HepG2 (cell line): ENCODE measurements at regions not wholly inside any gene's neighbourhood (a gene's known extent, or its start where the extent isn't known, plus 50 kb on each side); places are given as distances from the start of the nearest gene placed in this dataset.

Experiments
- ATAC-seq: fragments of 200-7000 bp; cut with Tn5 transposase; 3 replicates; pipeline ENCODE4 v1.9.1; 2020; ENCODE audit warnings: mild to moderate bottlenecking, moderate library complexity
- BruUV-seq: library from RNA; stranded (reverse); fragments of 400-500 nt; replicated peaks from 2 replicates; lab custom pipeline; 2021; lab: Mats Ljungman, UMichigan
- CTCF ChIA-PET: fragments of 300-600 bp; formaldehyde crosslinking; extraction: SDS; loops from one replicate; lab custom pipeline; 2021; ENCODE audit warnings: low total read pairs, inconsistent platforms, low intra/inter-chr PET ratio; lab: Yijun Ruan, JAX
- POLR2A ChIA-PET: fragments of 350-600 bp; sonication (Branson Sonifier 250); formaldehyde crosslinking; loops from one replicate; lab custom pipeline; 2020; ENCODE audit warnings: antibody characterized with exemption, inconsistent platforms; lab: Yijun Ruan, JAX
- DNase-seq: peaks from one replicate; pipeline ENCODE4 v3.0.0-alpha.2; 2015; ENCODE audit warnings: low spot score
- FAIRE-seq: peaks from 3 replicates; lab custom pipeline; 2011; peaks lifted over from hg19 to GRCh38; lab: Jason Lieb, UNC
- H2AFZ ChIP-seq: one replicate; pipeline ENCODE4 v1.6.1; 2011; ENCODE audit warnings: low read length, inconsistent platforms
- H3K27ac ChIP-seq: fragments of 300-600 bp; 3 replicates; pipeline ENCODE4 v1.8.0; 2011; ENCODE audit warnings: mixed run types, mild to moderate bottlenecking, mixed read lengths, low read length, inconsistent platforms; ENCODE audit not compliant: insufficient read depth; ENCODE audit errors: extremely low read length
- H3K27me3 ChIP-seq, 2 experiments: fragments of 200-600 bp in 1 of 2; 2 replicates in 1 of 2; 3 replicates in 1 of 2; pipeline versions ENCODE4 v1.6.0 to v1.8.0; 2011; ENCODE audit warnings: low read length in 2 of 2, mild to moderate bottlenecking in 2 of 2, moderate library complexity in 2 of 2, inconsistent platforms in 1 of 2; ENCODE audit not compliant: insufficient read depth in 2 of 2, control insufficient read depth in 1 of 2
- H3K36me3 ChIP-seq, 2 experiments: fragments of 200-600 bp in 1 of 2; replicated peaks in 1 of 2; 2 replicates in 1 of 2; 3 replicates in 1 of 2; pipeline versions ENCODE4 v1.5.1 to v1.8.0; 2011; ENCODE audit warnings: low read length in 2 of 2, inconsistent platforms in 1 of 2; ENCODE audit not compliant: insufficient read depth in 2 of 2, control insufficient read depth in 1 of 2
- H3K4me1 ChIP-seq: 2 replicates; pipeline ENCODE4 v1.5.1; 2012; ENCODE audit warnings: low read length, inconsistent platforms; ENCODE audit not compliant: insufficient read depth
- H3K4me2 ChIP-seq: 2 replicates; pipeline ENCODE4 v1.6.0; 2011; ENCODE audit warnings: low read depth, low read length, inconsistent platforms
- H3K4me3 ChIP-seq, 3 experiments: fragments of 200-600 bp in 1 of 3; sonication (generic), shearing (Covaris generic) in 1 of 3; replicated peaks in 1 of 3; 2 replicates each; pipeline ENCODE4 v1.5.1; 2011 to 2016; ENCODE audit warnings: low read length in 3 of 3, inconsistent platforms in 2 of 3, low read depth in 2 of 3, mild to moderate bottlenecking in 2 of 3, control low read depth in 1 of 3, mixed read lengths in 1 of 3; ENCODE audit not compliant: insufficient read depth in 1 of 3
- H3K79me2 ChIP-seq: one replicate; pipeline ENCODE4 v1.6.1; 2011; ENCODE audit warnings: low read length, inconsistent platforms; ENCODE audit not compliant: insufficient read depth
- H3K9ac ChIP-seq: 2 replicates; pipeline ENCODE4 v1.6.0; 2011; ENCODE audit warnings: mild to moderate bottlenecking, low read depth, low read length, inconsistent platforms; ENCODE audit not compliant: insufficient read depth
- H3K9me3 ChIP-seq: 2 replicates; pipeline ENCODE4 v1.5.1; 2012; ENCODE audit warnings: mild to moderate bottlenecking, low read length
- H4K20me1 ChIP-seq: 2 replicates; pipeline ENCODE4 v1.6.0; 2011; ENCODE audit warnings: inconsistent platforms, mild to moderate bottlenecking, low read length, moderate library complexity; ENCODE audit not compliant: insufficient read depth
- BRCA1 ChIP-seq: sonication (generic); formaldehyde crosslinking; IDR thresholded peaks from 2 replicates; pipeline ENCODE4 v1.4.0; 2020; ENCODE audit warnings: missing genetic modification reagents
- CENPT ChIP-seq: sonication (generic); formaldehyde crosslinking; IDR thresholded peaks from 2 replicates; pipeline ENCODE4 v1.8.0; 2022; ENCODE audit warnings: low read depth, mild to moderate bottlenecking, moderate library complexity, missing genetic modification reagents
- DPF2 ChIP-seq: sonication (generic); formaldehyde crosslinking; IDR thresholded peaks from 2 replicates; pipeline ENCODE4 v1.4.0; 2020; ENCODE audit warnings: mild to moderate bottlenecking, low read depth, missing genetic modification reagents, borderline replicate concordance
- GMEB1 ChIP-seq: sonication (generic); formaldehyde crosslinking; IDR thresholded peaks from 2 replicates; pipeline ENCODE4 v1.5.1; 2020; ENCODE audit warnings: missing genetic modification reagents, mild to moderate bottlenecking, borderline replicate concordance
- MLLT10 ChIP-seq: sonication (generic); formaldehyde crosslinking; IDR thresholded peaks from 2 replicates; pipeline ENCODE4 v1.4.0; 2020; ENCODE audit warnings: missing genetic modification reagents
- TP53 ChIP-seq: sonication (generic); formaldehyde crosslinking; conservative IDR thresholded peaks from 2 replicates; pipeline ENCODE4 v1.4.0; 2020; ENCODE audit warnings: missing genetic modification reagents
- ZIK1 ChIP-seq: sonication (generic); formaldehyde crosslinking; IDR thresholded peaks from 2 replicates; pipeline ENCODE4 v1.5.0; 2020; ENCODE audit warnings: mild to moderate bottlenecking, low read depth, missing genetic modification reagents, borderline replicate concordance
- ZNF263 ChIP-seq: sonication (generic); formaldehyde crosslinking; IDR thresholded peaks from 2 replicates; pipeline ENCODE4 v1.4.0; 2020; ENCODE audit warnings: missing genetic modification reagents
- ZNF501 ChIP-seq: sonication (generic); formaldehyde crosslinking; IDR thresholded peaks from 2 replicates; pipeline ENCODE4 v1.5.1; 2020; ENCODE audit warnings: mild to moderate bottlenecking, moderate library complexity, missing genetic modification reagents
- ZNF546 ChIP-seq: sonication (generic); formaldehyde crosslinking; conservative IDR thresholded peaks from 2 replicates; pipeline ENCODE4 v1.8.1; 2023; ENCODE audit warnings: mild to moderate bottlenecking, missing genetic modification reagents
- ZNF772 ChIP-seq: sonication (generic); formaldehyde crosslinking; IDR thresholded peaks from 2 replicates; pipeline ENCODE4 v1.5.0; 2020; ENCODE audit warnings: mild to moderate bottlenecking, missing genetic modification reagents
- ZNF883 ChIP-seq: sonication (generic); formaldehyde crosslinking; IDR thresholded peaks from 2 replicates; pipeline ENCODE4 v1.5.1; 2020; ENCODE audit warnings: mild to moderate bottlenecking, missing genetic modification reagents; ENCODE audit errors: not compliant biosample characterization
- WGBS: methylation state at CpG from one replicate; pipeline ENCODE4 v1.1.6; 2017; ENCODE audit warnings: low lambda C conversion rate; 5-methylcytosine and 5-hydroxymethylcytosine counted together
- in situ Hi-C: cut with HindIII; loops from 2 replicates; pipeline ENCODE4 v1.10.0; 2017; ENCODE audit warnings: low pct_unique_long_range_greater_than_20kb; ENCODE audit not compliant: extremely low pct_ligation_motif_present
- intact Hi-C: fragments of 100-400 bp; cut with micrococcal nuclease; formaldehyde crosslinking; loops from one replicate; pipeline ENCODE4 v1.10.0; 2022; ENCODE audit not compliant: unreplicated experiment
- TF ChIP-seq, protein P1 (sequence below): sonication (generic); formaldehyde crosslinking; IDR thresholded peaks from 2 replicates; pipeline ENCODE4 v1.4.0; 2020; ENCODE audit warnings: mild to moderate bottlenecking, missing genetic modification reagents

DNA sequence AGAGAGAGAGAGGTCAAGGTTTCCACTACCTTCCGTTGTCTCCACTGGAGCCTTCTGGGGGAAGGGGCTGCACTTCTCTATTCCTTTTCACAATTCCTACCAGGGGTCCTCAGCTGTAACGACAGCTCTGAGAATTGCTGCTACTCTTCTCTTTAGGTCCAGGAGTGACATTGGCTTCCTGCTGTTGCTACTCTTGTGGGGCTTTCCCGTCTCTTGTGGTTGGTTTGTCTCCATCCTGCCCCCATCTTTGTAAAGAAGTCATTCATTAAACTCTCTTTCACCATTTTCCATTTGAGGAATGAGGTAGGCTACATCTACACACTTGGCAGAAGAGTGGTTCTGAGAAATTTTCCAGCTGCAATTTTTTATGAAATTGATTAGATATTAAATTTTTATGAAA lies 238.8 kb upstream of the LYZL1 start (continued):
- TF ChIP-seq GMEB1 (CRISPR knock-in tag), result no peak
- TF ChIP-seq ZNF883 (CRISPR knock-in tag), result no peak
- TF ChIP-seq ZNF772 (CRISPR knock-in tag), result no peak
- no peak for TF ChIP-seq TP53 (CRISPR knock-in tag)

DNA sequence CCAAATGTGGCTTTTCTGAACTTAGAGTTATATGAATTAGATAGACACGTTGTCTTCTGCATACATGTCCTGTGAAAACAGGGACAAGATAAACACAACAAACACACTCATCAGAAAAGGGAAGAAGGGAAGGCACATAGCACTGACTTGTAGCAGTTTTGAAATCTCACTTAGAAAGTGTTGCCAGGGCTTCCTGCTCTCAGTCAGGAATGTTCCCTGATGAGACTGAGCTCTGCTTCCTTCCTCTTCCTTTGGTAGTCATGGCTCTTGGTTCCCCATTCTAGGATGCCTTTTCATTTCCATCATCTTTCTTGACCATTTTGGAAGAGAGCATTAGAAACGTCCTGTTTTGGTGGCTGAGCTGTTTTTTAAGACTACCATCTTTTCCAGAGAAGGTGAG lies 233.8 kb upstream of the LYZL1 start:
- no peaks in the 10 kb centered on the region for H3K4me1 ChIP-seq
- TF ChIP-seq CENPT (no peak), DPF2 (no peak), ZIK1 (CRISPR knock-in tag) (no peak), MLLT10 (CRISPR knock-in tag) (no peak), ZNF263 (CRISPR knock-in tag) (no peak), ZNF546 (CRISPR knock-in tag) (no peak), BRCA1 (no peak), ZNF501 (CRISPR knock-in tag) (no peak)
- TF ChIP-seq, protein P1, sequence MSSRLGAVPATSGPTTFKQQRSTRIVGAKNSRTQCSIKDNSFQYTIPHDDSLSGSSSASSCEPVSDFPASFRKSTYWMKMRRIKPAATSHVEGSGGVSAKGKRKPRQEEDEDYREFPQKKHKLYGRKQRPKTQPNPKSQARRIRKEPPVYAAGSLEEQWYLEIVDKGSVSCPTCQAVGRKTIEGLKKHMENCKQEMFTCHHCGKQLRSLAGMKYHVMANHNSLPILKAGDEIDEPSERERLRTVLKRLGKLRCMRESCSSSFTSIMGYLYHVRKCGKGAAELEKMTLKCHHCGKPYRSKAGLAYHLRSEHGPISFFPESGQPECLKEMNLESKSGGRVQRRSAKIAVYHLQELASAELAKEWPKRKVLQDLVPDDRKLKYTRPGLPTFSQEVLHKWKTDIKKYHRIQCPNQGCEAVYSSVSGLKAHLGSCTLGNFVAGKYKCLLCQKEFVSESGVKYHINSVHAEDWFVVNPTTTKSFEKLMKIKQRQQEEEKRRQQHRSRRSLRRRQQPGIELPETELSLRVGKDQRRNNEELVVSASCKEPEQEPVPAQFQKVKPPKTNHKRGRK (CRISPR knock-in tag), result no peak
- ChIA-PET CTCF (no interaction called here), POLR2A (no interaction called here)
- no peak overlapping the region for H3K9ac ChIP-seq
- H3K79me2 ChIP-seq, result no peaks in the 10 kb centered on the region
- H4K20me1 ChIP-seq, result no peaks in the 10 kb centered on the region
- no peak for FAIRE-seq
- no TSS peak for BruUV-seq
- H3K9me3 ChIP-seq, result no peaks in the 10 kb centered on the region
- ATAC-seq, result no peak
- H3K4me3 ChIP-seq, result no peak overlapping the region
- no peaks in the 10 kb centered on the region for H3K36me3 ChIP-seq
- DNase-seq, result no peak
- in situ Hi-C loops, result no loop called here
- no peak overlapping the region for H2AFZ ChIP-seq
- H3K4me2 ChIP-seq, result no peak overlapping the region
- H3K27me3 ChIP-seq, result no peaks in the 10 kb centered on the region
- H3K27ac ChIP-seq, result no peak overlapping the region
- WGBS, result 4% methylated on average over 2 of the region's 2 CpGs
- intact Hi-C loops, result no loop called here
